ENCODE measurements at regions not wholly inside any gene's neighbourhood (a gene's known extent, or its start where the extent isn't known, plus 50 kb on each side); places are given as distances from the start of the nearest gene placed in this dataset.

DNA sequence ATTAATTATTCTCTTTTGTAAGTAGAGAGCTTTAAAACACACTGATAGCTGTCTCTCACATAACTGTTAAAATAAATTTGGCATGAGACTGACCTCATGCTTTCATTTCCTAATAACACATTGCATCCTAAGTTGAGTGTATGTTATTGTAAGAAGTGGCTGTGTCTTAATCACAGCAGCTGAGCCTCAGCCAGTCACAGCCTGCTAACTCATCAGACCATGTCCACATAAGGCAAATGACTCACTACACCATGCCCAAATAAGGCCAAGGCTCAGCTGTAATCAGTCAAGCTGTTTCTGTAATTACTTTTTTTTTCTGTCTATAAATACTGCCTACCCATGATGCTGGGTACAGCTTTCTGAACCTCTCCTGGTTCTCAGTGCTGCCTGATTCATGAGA, 860.9 kb downstream of the XPNPEP1 start:
- TF ChIP-seq, protein P1, sequence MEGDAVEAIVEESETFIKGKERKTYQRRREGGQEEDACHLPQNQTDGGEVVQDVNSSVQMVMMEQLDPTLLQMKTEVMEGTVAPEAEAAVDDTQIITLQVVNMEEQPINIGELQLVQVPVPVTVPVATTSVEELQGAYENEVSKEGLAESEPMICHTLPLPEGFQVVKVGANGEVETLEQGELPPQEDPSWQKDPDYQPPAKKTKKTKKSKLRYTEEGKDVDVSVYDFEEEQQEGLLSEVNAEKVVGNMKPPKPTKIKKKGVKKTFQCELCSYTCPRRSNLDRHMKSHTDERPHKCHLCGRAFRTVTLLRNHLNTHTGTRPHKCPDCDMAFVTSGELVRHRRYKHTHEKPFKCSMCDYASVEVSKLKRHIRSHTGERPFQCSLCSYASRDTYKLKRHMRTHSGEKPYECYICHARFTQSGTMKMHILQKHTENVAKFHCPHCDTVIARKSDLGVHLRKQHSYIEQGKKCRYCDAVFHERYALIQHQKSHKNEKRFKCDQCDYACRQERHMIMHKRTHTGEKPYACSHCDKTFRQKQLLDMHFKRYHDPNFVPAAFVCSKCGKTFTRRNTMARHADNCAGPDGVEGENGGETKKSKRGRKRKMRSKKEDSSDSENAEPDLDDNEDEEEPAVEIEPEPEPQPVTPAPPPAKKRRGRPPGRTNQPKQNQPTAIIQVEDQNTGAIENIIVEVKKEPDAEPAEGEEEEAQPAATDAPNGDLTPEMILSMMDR (IDR thresholded peaks at IDR 0.05): no peak
- no peak for TF ChIP-seq POLR2A (IDR thresholded peaks at IDR 0.05)

Measured in ovary (tissue), 3 donors.